ENCODE measurements at regions not wholly inside any gene's neighbourhood (a gene's known extent, or its start where the extent isn't known, plus 50 kb on each side); places are given as distances from the start of the nearest gene placed in this dataset.

DNA sequence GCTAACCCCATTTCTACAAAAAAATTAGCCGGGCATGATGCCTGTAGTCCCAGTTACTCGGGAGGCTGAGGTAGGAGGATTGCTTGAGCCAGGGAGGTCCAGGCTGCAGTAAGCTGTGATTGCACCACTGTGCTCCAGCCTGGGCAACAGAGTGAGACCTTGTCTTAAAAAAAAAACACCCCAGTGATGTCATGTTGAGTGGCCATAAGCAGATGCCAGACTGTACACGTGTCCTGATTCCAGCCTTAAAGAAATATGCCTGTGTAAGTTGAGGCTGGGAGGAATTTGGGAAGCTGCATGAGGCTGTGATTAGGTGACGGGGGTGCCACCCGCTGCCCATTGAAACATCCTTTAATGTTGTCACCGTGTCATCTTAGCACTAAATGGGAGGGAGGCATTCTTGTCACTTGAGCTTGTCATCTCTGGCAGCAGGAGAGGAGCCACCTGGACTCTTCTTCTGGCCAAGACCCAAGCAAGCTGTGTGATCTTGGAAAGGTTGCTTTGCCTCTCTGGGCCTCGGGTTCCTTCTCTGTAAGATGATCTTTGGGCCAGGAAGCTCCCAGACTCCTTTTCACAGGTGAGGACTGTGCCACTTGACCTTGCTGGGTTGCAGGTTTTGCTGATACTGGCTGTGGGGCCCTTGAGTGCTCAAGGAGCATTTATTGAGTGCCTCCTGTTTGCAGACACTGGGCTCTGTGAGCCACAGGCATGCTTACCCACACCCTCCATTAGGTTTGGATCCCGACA lies 98.3 kb upstream of the CIBAR2 start:
- TF ChIP-seq FOXP2 (optimal IDR thresholded peaks at IDR 0.05; ENCODE audit: borderline replicate concordance, extremely low read depth, extremely low read length, insufficient read depth) = no peak
- peak; percentile 34; the same call in 1 of the 2 replicates for TF ChIP-seq POLR2AphosphoS5 (IDR thresholded peaks at IDR 0.05; ENCODE audit: low read depth, low read length)
- TF ChIP-seq TAF1 (IDR thresholded peaks at IDR 0.05; ENCODE audit: borderline replicate concordance, insufficient read depth, low read length) = no peak

- TF ChIP-seq SIN3A (IDR thresholded peaks at IDR 0.05; ENCODE audit: borderline replicate concordance, insufficient read depth, low read length) = no peak
- TF ChIP-seq POLR2AphosphoS5 (IDR thresholded peaks at IDR 0.05; ENCODE audit: low read depth, low read length) = no peak
- TF ChIP-seq FOXP2 (optimal IDR thresholded peaks at IDR 0.05; ENCODE audit: borderline replicate concordance, extremely low read depth, extremely low read length, insufficient read depth) = no peak
- no peak for TF ChIP-seq TAF1 (IDR thresholded peaks at IDR 0.05; ENCODE audit: borderline replicate concordance, insufficient read depth, low read length)
- no peak for TF ChIP-seq REST (IDR thresholded peaks at IDR 0.05; ENCODE audit: insufficient read depth in 1 of 2, low read depth in 2 of 2, low read length in 2 of 2)
These were observed 99.1 kb upstream of the CIBAR2 start for GRCh38 chr16:85211271-85211801.

DNA sequence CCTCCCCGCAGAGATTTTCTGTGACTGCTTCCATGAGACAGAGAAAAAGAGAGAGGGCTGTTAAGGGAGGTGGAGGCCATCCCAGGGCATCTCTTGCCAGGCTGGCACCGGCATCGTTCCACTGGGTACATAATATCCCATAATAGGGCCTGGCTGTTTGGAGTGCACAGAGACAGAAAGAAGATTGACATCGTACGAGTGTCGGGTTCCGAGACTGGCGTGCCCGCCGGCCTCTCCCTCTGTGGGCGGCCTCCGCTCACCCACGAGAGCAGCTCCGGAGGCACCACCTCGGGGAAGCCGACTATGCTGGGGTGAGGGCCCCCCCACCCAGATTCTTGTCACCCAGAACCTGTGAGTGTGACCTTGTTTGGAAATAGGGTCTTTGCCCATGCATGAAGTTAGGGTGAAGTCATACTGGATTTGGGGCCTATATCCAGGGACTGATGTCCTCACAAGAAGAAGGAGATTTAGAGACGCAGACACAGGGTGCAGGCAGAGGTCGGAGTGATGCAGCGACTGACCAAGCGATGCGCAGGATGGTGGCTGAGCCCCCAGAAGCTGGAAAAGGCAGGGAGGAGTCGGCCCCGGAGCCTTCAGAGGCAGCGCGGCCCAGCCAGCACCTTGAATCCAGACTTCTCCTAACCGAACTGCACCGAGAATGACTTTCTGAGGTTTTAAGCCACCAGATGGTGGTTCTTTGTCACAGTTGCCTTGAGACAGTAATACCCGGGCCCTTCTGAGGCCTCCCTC lies 101.8 kb upstream of the CIBAR2 start:
- TF ChIP-seq POLR2AphosphoS5 (IDR thresholded peaks at IDR 0.05; ENCODE audit: low read depth, low read length) (no peak), TAF1 (IDR thresholded peaks at IDR 0.05; ENCODE audit: borderline replicate concordance, insufficient read depth, low read length) (no peak), SIN3A (IDR thresholded peaks at IDR 0.05; ENCODE audit: borderline replicate concordance, insufficient read depth, low read length) (no peak), FOXP2 (optimal IDR thresholded peaks at IDR 0.05; ENCODE audit: borderline replicate concordance, extremely low read depth, extremely low read length, insufficient read depth) (no peak), REST (IDR thresholded peaks at IDR 0.05; ENCODE audit: insufficient read depth in 1 of 2, low read depth in 2 of 2, low read length in 2 of 2) (no peak)

- no peak for TF ChIP-seq TAF1 (IDR thresholded peaks at IDR 0.05; ENCODE audit: borderline replicate concordance, insufficient read depth, low read length)
- no peak for TF ChIP-seq SIN3A (IDR thresholded peaks at IDR 0.05; ENCODE audit: borderline replicate concordance, insufficient read depth, low read length)
- TF ChIP-seq FOXP2 (optimal IDR thresholded peaks at IDR 0.05; ENCODE audit: borderline replicate concordance, extremely low read depth, extremely low read length, insufficient read depth) = no peak
- no peak for TF ChIP-seq REST (IDR thresholded peaks at IDR 0.05; ENCODE audit: insufficient read depth in 1 of 2, low read depth in 2 of 2, low read length in 2 of 2)
- 0 out of 2 replicates have a peak, but pooled peaks have one; percentile 38 for TF ChIP-seq POLR2AphosphoS5 (IDR thresholded peaks at IDR 0.05; ENCODE audit: low read depth, low read length)
These were observed 103.3 kb upstream of the CIBAR2 start for GRCh38 chr16:85215478-85216118.
